K562 (cell line): ENCODE measurements at regions not wholly inside any gene's neighbourhood (a gene's known extent, or its start where the extent isn't known, plus 50 kb on each side); places are given as distances from the start of the nearest gene placed in this dataset.

ENCODE experiments used
- ATF7 ChIP-seq: fragments of 450-650 bp; IDR thresholded peaks from 2 replicates; pipeline ENCODE4 v1.7.1; 2014; ENCODE audit warnings: mild to moderate bottlenecking, moderate library complexity
- BCL6 ChIP-seq: fragments of 250-450 bp; sonication (Bioruptor Pico); IDR thresholded peaks from 2 replicates; pipeline ENCODE4 v1.4.0; 2020
- CBX2 ChIP-seq: fragments of 200-600 bp; sonication (generic); IDR thresholded peaks from one replicate; pipeline ENCODE4 v1.6.1; 2012; ENCODE audit warnings: mild to moderate bottlenecking, low read length, inconsistent platforms; ENCODE audit not compliant: insufficient read depth, poor library complexity, severe bottlenecking
- CCNT2 ChIP-seq: IDR thresholded peaks from 2 replicates; pipeline ENCODE4 v1.6.1; 2011; ENCODE audit warnings: borderline replicate concordance, low read depth, mild to moderate bottlenecking, moderate library complexity, mixed read lengths, low read length; ENCODE audit not compliant: insufficient read length; ENCODE audit errors: extremely low read depth
- CTCF ChIP-seq, 3 experiments: IDR thresholded peaks in 2 of 3; conservative IDR thresholded peaks in 1 of 3; 2 replicates each; pipeline ENCODE4 v1.5.1; 2011 to 2012; ENCODE audit warnings: low read length in 3 of 3, mild to moderate bottlenecking in 3 of 3, control low read depth in 2 of 3, improper control_type of control experiment in 1 of 3, inconsistent platforms in 1 of 3, low read depth in 1 of 3, mixed read lengths in 1 of 3, moderate library complexity in 1 of 3; ENCODE audit not compliant: insufficient read depth in 2 of 3
- CXXC5 ChIP-seq: fragments of 250-450 bp; sonication (Bioruptor Pico); IDR thresholded peaks from 2 replicates; pipeline ENCODE4 v1.8.0; 2022; ENCODE audit warnings: inconsistent platforms, mild to moderate bottlenecking, moderate library complexity
- ESRRA ChIP-seq: fragments of 450-650 bp; IDR thresholded peaks from 2 replicates; pipeline ENCODE4 v1.6.1; 2014; ENCODE audit warnings: low read depth, mild to moderate bottlenecking, moderate library complexity, borderline replicate concordance
- HDAC2 ChIP-seq: fragments of 450-650 bp; IDR thresholded peaks from 2 replicates; pipeline ENCODE4 v1.6.1; 2016; ENCODE audit warnings: mild to moderate bottlenecking
- KDM1A ChIP-seq, 2 experiments: fragments of 450-650 bp; IDR thresholded peaks; 2 replicates each; pipeline ENCODE4 v1.6.1; 2016; ENCODE audit warnings: mild to moderate bottlenecking in 2 of 2
- MCM7 ChIP-seq, 2 experiments: fragments of 450-650 bp; IDR thresholded peaks; 2 replicates each; pipeline ENCODE4 v1.6.1; 2016 to 2018
- NCOA2 ChIP-seq, 2 experiments: fragments of 450-650 bp; IDR thresholded peaks; 2 replicates each; pipeline ENCODE4 v1.6.1; 2018; ENCODE audit warnings: mild to moderate bottlenecking in 2 of 2, moderate library complexity in 1 of 2; ENCODE audit not compliant: partially characterized antibody in 2 of 2
- NONO ChIP-seq, 2 experiments: fragments of 200-400 bp in 1 of 2; fragments of 450-650 bp in 1 of 2; formaldehyde crosslinking in 1 of 2; IDR thresholded peaks; 2 replicates each; pipeline ENCODE4 v1.6.1; 2017; ENCODE audit warnings: low read depth in 2 of 2, mild to moderate bottlenecking in 2 of 2, moderate library complexity in 2 of 2, low read length in 1 of 2
- PCBP1 ChIP-seq: fragments of 200-400 bp; formaldehyde crosslinking; IDR thresholded peaks from 2 replicates; pipeline ENCODE4 v1.6.1; 2018; ENCODE audit warnings: mild to moderate bottlenecking, low read depth, low read length; ENCODE audit not compliant: poor library complexity, severe bottlenecking
- RBM22 ChIP-seq: fragments of 200-400 bp; formaldehyde crosslinking; IDR thresholded peaks from 2 replicates; pipeline ENCODE4 v1.6.1; 2018; ENCODE audit warnings: low read length, low read depth; ENCODE audit not compliant: poor library complexity, severe bottlenecking
- RBM39 ChIP-seq: fragments of 200-400 bp; formaldehyde crosslinking; optimal IDR thresholded peaks from 2 replicates; pipeline ENCODE3; 2018; ENCODE audit warnings: low read depth, low read length
- SPI1 ChIP-seq: IDR thresholded peaks from 2 replicates; pipeline ENCODE4 v1.6.1; 2011; ENCODE audit warnings: low read depth, low read length, control low read depth, borderline replicate concordance
- STAT5A ChIP-seq: IDR thresholded peaks from 2 replicates; pipeline ENCODE4 v1.6.1; 2012; ENCODE audit warnings: low read length, inconsistent platforms, borderline replicate concordance
- TAL1 ChIP-seq: fragments of 450-650 bp; IDR thresholded peaks from 2 replicates; pipeline ENCODE4 v1.6.1; 2016; ENCODE audit warnings: mild to moderate bottlenecking
- TRIM24 ChIP-seq, 2 experiments: fragments of 450-650 bp; IDR thresholded peaks; 2 replicates each; pipeline ENCODE4 v1.6.1; 2016
- ZFPM2 ChIP-seq: fragments of 250-450 bp; sonication (Bioruptor Pico); IDR thresholded peaks from 2 replicates; pipeline ENCODE4 v1.5.1; 2022; ENCODE audit warnings: mild to moderate bottlenecking
- ZNF449 ChIP-seq: fragments of 250-450 bp; sonication (Bioruptor Pico); IDR thresholded peaks from 2 replicates; pipeline ENCODE4 v1.8.0; 2022; ENCODE audit warnings: moderate library complexity, mild to moderate bottlenecking, inconsistent platforms
- TF ChIP-seq, protein P1 (sequence below): fragments of 250-450 bp; sonication (Bioruptor Pico); IDR thresholded peaks from 2 replicates; pipeline ENCODE4 v1.8.0; 2021; ENCODE audit warnings: borderline replicate concordance, mild to moderate bottlenecking, moderate library complexity; ENCODE audit not compliant: poor library complexity, severe bottlenecking
- TF ChIP-seq, protein P2 (sequence below): fragments of 250-450 bp; sonication (Bioruptor Pico); IDR thresholded peaks from 2 replicates; pipeline ENCODE4 v1.8.0; 2021; ENCODE audit warnings: mild to moderate bottlenecking, moderate library complexity

- TF ChIP-seq CTCF (IDR thresholded peaks at IDR 0.05 in 2 of 3, conservative IDR thresholded peaks at IDR 0.05 in 1 of 3; ENCODE audit: insufficient read depth in 2 of 3, low read depth in 1 of 3, low read length in 3 of 3) (no peak), ATF7 (0 out of 2 replicates have a peak, but pooled peaks have one; percentile 23), ESRRA (no peak), ZFPM2 (CRISPR knock-in tag) (no peak), NONO (IDR thresholded peaks at IDR 0.05; ENCODE audit: low read depth in 2 of 2, low read length in 1 of 2) (no peak), CBX2 (no peak), ZNF449 (0 out of 2 replicates have a peak, but pooled peaks have one; percentile 44), RBM22 (no peak), BCL6 (CRISPR knock-in tag) (no peak), NCOA2 (IDR thresholded peaks at IDR 0.05; ENCODE audit: partially characterized antibody in 2 of 2) (no peak), MCM7 (IDR thresholded peaks at IDR 0.05) (no peak), SPI1 (no peak), RBM39 (no peak), HDAC2 (0 out of 2 replicates have a peak, but pooled peaks have one; percentile 40), KDM1A (IDR thresholded peaks at IDR 0.05) (0 out of 4 replicates have a peak, but pooled peaks of 1 of the 2 experiments have one; percentile 30), CXXC5 (CRISPR knock-in tag) (peak; percentile 50), STAT5A (peak; percentile 12; the same call in 1 of the 2 replicates), TRIM24 (IDR thresholded peaks at IDR 0.05) (0 out of 4 replicates have a peak, but pooled peaks of 1 of the 2 experiments have one; percentile 28), PCBP1 (no peak), TAL1 (peak; percentile 78), CCNT2 (peak; percentile 33)
- TF ChIP-seq, protein P1, sequence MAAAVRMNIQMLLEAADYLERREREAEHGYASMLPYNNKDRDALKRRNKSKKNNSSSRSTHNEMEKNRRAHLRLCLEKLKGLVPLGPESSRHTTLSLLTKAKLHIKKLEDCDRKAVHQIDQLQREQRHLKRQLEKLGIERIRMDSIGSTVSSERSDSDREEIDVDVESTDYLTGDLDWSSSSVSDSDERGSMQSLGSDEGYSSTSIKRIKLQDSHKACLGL = no peak
- TF ChIP-seq, protein P2, sequence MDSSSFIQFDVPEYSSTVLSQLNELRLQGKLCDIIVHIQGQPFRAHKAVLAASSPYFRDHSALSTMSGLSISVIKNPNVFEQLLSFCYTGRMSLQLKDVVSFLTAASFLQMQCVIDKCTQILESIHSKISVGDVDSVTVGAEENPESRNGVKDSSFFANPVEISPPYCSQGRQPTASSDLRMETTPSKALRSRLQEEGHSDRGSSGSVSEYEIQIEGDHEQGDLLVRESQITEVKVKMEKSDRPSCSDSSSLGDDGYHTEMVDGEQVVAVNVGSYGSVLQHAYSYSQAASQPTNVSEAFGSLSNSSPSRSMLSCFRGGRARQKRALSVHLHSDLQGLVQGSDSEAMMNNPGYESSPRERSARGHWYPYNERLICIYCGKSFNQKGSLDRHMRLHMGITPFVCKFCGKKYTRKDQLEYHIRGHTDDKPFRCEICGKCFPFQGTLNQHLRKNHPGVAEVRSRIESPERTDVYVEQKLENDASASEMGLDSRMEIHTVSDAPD (CRISPR knock-in tag) = no peak
Measured at GRCh38 chr2:216789081-216789480, 70.8 kb downstream of the TNP1 start (continued).
